SKM-1 (cell line): ENCODE measurements at regions not wholly inside any gene's neighbourhood (a gene's known extent, or its start where the extent isn't known, plus 50 kb on each side); places are given as distances from the start of the nearest gene placed in this dataset.
"Not testable (repeated sequence)": the region's sequence is repeated elsewhere in the genome, so short reads cannot be mapped to it uniquely, and the experiment has no call there.

Source experiments
- DNase-seq: peaks from one replicate; lab custom pipeline; 2025; ENCODE audit not compliant: unreplicated experiment; lab: John Stamatoyannopoulos, UW

DNA sequence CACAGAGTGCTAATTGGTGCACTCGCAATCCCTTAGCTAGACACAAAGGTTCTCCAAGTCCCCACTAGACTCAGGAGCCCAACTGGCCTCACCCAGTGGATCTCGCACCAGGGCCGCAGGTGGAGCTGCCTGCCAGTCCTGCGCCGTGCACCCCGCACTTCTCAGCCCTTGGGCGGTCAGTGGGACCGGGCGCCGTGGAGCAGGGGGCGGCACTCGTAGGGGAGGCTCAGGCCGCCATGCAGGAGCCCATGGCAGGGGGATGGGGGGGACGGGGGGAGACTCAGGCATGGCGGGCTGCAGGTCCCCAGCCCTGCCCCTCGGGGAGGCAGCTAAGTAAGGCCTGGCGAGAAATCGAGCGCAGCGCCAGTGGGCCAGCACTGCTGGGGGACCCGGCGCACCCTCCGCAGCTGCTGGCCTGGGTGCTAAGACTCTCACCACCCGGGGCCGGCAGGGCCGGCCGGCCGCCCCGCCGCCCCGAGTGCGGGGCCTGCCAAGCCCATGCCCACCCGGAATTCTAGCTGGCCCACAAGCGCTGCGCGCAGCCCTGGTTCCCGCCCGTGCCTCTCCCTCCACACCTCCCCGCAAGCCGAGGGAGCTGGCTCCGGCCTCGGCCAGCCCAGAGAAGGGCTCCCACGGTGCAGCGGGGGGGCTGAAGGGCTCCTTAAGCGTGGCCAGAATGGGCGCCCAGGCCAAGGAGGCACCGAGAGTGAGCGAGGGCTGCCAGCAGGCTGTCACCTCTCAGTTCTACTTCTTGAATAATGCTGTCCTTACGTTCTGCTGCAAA is 258.2 kb downstream of the GALC start:
- not testable (repeated sequence) for DNase-seq

GRCh38 chr14:87733115-87733514 is 259.9 kb downstream of the GALC start:
- DNase-seq = not testable (repeated sequence)

DNA sequence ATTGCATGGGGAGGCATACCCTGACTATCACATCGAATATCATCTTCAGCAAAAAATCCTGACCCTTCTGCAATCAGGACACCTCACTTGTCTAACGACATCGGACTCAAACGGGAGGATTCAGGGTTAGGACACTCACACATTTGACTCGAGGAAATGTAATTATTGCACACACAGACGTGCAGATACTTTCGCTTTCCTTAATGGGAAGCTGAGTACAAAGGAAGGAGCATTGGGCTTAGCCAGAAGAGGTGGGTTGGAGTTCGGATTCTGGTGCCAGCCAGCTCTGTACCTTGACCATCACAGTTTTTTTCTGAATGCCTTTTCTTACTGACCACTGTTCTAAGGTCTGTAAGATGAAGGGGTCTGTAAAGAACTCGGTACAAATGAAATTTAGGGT is 260.4 kb downstream of the GALC start:
- no peak for DNase-seq

DNA sequence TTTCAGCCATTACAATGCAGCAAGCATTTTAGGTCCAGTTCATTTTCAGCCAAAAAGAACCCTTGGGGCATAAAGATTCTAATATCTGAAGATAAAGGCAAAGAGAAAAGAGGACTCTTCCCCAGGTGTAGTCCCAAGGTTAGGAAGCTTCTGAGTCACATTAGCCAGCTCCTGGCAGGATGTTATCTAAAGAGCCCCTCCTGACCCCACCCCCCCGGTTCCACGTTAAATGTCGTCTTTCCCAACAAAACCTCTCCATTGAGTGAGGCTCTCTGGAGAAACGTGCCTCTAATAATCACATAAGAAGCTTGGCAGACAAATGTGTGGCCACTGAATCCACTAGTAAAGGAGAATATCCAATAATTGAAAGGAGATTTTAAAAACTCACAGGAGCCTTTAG is 267.7 kb downstream of the GALC start:
- no peak for DNase-seq

GRCh38 chr14:87712396-87713090 is 280.4 kb downstream of the GALC start:
- DNase-seq = no peak

DNA sequence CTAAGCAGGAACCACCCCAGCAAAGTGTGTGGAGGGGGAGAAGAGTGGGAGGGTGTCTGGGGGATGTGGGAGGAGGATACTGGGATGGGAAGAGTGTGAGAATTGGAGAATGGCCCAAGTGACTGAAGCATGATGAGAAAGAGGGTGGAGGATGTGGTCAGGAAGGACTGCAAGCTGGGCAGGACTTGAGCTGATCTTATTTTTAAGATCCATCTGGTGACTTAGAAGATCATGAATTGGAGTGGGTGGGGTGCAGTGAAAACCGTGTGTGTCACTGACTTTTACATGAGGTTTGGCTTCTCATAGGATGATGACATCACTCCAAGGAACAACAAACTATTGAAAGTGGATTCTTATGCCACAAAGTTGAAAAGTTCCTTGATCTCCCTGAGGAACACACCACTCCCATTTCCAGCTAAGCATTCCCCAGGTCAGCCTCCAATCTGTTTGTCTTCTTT is 287.5 kb downstream of the GALC start:
- DNase-seq = no peak

GRCh38 chr14:87698481-87698880 is 294.5 kb downstream of the GALC start:
- no peak for DNase-seq

- DNase-seq = no peak
Measured at GRCh38 chr14:87696485-87696884, 296.5 kb downstream of the GALC start.

DNA sequence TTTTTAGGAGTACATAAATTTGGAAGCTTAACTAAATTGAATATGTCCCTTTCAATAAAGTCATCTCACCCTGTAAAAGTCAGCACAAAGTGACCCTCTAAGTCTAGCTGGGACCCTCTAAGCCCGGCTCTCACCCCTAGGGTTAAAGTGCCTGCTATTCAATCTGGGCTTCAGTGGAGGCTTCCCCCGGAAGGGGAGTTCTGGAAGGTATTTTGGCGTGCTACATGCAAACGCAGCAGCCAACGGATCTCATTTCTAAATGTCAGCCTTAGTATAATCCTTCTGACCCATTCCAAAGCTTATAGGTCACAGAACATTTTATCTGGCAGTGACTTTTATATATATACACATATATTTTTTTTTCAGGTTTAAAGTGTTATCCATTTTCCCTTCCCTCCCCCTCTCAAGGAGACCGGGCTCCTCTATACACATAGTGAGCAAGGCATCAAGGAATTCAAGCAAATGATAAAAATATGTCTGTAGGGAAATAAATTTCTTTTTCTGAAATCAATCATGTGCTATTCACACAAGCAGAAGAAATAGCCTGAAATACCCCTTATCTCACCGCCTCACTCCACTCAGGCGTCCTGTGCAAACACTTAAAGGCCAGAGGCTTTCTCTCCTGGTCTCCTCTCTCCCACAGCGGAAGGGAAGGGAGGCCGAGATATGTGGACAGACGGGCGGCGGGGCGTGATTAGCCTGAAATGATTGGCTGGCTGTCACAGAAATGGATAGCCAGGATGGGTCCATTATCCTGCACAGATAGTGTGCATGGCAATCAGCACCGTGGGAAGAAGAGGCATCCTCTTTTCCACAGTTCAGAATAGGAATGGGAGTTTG is 301.7 kb downstream of the GALC start:
- no peak for DNase-seq

DNA sequence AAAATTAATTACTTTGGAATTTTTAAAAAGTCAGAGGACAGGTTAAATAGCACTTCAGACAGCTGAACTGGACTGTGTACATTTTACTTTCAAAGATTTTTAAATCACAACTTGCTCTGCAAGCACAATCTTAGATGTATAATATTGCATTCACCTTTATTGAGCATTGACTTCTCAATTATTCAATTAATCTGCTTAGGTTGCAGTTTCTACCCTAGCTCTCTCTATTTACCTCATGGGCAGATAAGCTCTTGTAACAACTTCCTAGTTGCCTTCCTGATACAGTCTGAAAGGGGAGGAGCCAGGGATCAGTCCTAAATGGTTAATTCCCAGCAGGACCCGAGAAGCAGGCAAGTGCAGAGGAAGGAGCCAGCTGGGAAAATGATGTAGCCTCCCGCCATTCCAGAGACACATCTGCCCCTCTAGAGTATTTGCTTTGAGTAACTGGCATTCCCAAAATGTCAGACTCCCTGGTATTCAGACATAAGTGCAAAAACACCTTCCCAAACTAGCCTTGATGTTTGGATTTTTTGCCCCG is 302.8 kb downstream of the GALC start:
- DNase-seq = no peak

GRCh38 chr14:87688524-87688923 is 304.5 kb downstream of the GALC start:
- no peak for DNase-seq

- DNase-seq = no peak
Measured at GRCh38 chr14:87687420-87687819, 305.6 kb downstream of the GALC start.

DNA sequence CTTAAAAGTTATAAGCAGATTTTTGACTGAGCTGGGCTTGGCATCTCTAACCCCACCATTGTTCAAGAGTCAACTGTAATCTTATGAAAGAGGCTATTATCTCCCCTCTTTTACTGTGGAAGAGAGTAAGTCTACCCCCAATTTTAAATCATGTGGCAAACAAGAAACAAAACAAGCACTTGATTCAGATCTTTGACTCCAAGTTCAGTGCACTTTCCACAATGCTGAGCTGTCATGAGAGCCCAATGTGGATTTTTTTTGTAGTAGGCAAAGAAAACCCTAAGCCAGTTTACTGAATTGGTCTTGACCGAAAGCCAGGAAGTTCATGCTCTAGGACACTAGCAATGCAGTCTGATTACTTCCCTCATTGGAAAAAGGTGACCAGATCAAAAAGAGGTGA is 306.2 kb downstream of the GALC start:
- DNase-seq = no peak

- DNase-seq = no peak
Measured at GRCh38 chr14:87679866-87680265, 313.1 kb downstream of the GALC start.

DNA sequence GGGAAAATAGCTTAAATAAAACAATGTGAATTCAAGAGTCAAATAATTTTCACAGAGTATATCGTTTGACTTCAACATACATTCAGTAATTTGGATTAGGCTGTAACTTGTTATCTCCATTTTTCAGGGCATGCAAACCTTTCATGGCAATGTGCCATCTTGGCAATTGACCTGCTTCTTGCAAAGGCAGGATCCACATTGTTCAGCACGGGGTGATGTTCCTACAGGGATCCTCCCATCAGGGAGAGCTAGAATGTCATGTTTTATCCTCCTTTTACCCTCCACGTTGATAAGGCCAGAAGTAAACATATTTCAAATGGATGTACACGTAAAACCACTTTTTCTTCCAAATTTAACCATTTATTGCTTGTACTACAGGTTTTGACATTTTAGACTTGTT is 314.4 kb downstream of the GALC start:
- DNase-seq = no peak

GRCh38 chr14:87676814-87677437 is 316.1 kb downstream of the GALC start:
- no peak for DNase-seq

DNA sequence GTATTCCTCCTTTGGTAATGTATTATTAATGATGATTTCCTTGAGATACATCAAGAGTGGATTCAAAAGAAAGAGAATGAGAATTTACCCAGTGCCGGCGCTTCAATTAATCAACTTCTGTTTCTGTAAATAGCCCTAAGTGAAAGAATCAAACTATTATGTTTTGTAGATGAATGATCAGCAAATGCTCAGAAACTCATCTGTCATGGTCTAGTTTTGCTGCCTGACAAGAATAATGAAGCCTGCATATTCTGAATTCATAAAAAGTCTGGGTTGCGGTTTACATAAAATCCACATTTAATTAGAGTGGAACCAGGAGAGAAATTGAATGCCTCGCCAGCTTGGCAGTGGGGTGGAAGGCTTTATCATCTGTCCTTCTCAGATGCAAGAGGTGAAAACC is 325.3 kb downstream of the GALC start:
- no peak for DNase-seq

DNA sequence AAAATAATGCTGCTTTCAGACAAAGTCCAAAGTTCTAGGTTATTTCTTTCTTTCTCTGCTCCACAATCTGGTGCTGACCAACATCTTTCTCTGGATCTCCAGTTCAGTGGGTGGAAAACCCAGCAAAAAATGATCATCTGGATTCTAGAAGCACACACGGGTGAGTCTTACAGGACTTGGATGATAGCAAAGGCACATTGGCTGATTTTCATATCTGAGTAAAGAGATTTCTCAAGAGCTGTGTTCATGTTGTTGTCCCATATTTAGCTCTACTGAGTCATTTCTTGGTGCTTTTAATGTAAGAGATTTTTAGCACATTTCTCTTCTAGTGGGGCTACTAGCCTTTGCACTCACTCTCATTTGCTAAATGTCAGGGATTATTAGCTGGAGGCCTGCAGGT is 336.7 kb downstream of the GALC start:
- DNase-seq = no peak

- DNase-seq = no peak
Measured at GRCh38 chr14:87652278-87652677, 340.7 kb downstream of the GALC start.

- DNase-seq = no peak
Measured at GRCh38 chr14:87644689-87645088, 348.3 kb downstream of the GALC start.

- DNase-seq = no peak
Measured at GRCh38 chr14:87643005-87643404, 350.0 kb downstream of the GALC start.
